Daoy (cell line): ENCODE measurements at regions not wholly inside any gene's neighbourhood (a gene's known extent, or its start where the extent isn't known, plus 50 kb on each side); places are given as distances from the start of the nearest gene placed in this dataset.
"Not testable (repeated sequence)": the region's sequence is repeated elsewhere in the genome, so short reads cannot be mapped to it uniquely, and the experiment has no call there.

Experiments used
- DNase-seq: peaks from one replicate; pipeline ENCODE4 v3.0.0-alpha.2; 2015; ENCODE audit warnings: low read depth

- DNase-seq = no peak
These were observed 849.8 kb upstream of the SORCS1 start for GRCh38 chr10:108014145-108014901.

DNA sequence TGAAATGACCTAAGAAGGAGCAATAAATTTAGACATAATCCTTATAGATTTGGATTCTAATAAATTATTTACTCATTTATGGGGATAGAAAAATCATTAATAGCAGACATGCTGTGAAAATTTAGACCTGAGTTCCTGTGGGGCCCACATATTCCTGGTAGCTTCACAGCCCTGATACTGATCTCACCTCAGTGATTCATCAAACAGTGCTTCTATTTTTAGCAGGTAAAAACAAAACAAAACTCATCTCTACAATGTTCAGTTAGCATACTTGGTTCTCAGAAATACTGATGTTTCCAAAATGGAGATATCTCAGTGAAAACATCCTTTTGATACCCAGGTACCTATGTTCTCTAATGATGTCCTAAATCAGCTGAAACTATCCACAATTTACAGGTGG is 841.1 kb upstream of the SORCS1 start:
- DNase-seq = no peak

DNA sequence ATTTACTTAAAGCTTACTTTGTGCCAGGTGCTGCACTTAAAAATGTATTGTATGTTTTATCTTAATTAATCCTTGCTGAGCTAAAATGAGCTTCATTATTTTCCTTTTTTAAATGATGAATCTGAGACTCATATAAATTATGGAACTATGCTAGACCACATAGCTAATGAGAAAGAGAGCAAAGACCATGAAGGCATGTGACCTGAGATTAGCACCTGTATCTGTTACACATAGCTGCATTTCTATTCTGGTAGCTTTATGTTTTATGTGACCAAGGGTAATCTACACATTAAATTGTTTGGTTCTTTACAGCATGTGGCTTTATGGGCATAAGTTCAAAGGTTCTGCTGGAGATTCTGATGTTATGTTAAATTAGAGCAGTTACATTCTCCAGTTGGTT is 839.1 kb upstream of the SORCS1 start:
- DNase-seq = no peak

DNA sequence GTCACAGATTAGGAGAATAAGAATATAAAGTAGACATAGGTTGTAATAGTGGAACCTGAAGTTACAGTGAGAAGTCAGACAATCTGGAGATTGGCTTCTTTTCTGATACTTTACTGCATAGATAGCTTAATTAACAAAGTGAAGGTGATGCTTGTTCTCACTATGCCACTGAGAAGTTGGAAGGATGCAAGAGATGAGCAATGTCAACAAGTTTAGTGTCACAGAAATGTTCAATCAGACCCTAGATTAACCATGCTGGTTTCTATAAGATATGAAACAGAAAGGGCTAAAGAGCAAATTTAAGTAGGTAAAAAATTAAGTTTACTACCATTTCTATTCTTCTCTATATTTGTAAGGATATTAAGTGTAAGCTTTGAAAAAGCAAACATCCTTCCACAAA is 838.6 kb upstream of the SORCS1 start:
- no peak for DNase-seq

GRCh38 chr10:108000365-108000764 is 835.9 kb upstream of the SORCS1 start:
- DNase-seq = no peak

- no peak for DNase-seq
These were observed 830.2 kb upstream of the SORCS1 start for GRCh38 chr10:107994621-107995270.

GRCh38 chr10:107986571-107986970 is 822.1 kb upstream of the SORCS1 start:
- no peak for DNase-seq

DNA sequence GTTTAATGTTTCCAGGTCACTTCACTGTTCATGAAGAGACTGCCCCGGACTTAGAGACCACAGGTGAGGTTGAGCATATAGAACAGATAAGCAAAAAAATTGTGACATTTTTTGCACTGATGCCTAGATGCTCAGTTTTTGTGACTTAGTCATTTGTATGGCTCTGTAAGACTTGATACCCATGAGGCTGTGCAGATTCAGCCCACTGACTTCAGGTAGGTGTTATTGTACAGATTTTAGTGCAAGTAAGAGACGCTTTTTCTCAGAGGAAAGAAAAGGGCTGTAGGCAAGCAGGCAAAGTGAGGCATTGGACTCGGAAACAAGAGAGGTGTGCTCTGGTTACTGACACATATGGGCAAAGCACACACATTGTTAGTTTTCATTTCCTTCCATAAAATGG is 820.1 kb upstream of the SORCS1 start:
- DNase-seq = no peak

DNA sequence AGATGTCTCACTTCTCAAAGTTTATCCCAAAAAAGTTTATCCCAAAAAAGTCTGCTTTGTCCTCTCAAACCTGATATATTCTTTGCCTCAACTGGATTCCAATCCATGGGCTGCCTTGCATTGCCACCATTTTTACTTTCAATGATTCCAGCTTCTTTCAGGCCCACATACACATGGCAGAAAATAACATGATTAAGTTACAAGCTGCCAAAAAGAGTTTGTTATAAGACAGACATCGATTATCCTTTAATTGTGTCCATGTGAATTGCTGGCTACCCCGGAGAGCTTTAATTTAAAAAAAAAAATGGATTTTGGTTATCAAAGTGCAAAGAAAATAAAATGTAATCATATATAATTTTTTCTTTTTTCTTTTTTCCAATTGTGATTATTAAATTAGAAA is 819.6 kb upstream of the SORCS1 start:
- DNase-seq = no peak

GRCh38 chr10:107978455-107978854 is 813.9 kb upstream of the SORCS1 start:
- DNase-seq = no peak

GRCh38 chr10:107971973-107972372 is 807.5 kb upstream of the SORCS1 start:
- DNase-seq = no peak

DNA sequence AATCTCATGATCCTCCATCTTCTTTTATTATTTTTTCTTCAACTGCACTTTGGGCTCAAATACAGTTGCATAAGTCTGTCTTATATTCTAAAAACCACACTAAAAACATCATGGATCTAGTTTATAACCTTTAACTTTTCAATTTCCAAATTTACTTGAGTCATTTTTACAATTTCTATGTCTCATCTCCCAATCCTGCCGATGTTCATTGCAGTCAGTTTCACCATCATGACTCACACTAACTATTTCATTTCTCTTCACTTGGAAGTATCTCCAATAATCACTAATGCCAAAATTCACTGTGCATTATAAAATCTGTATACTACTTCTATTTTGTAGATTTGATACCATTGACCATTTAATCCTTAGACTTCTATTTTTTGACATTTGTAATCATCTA is 806.9 kb upstream of the SORCS1 start:
- DNase-seq = no peak

DNA sequence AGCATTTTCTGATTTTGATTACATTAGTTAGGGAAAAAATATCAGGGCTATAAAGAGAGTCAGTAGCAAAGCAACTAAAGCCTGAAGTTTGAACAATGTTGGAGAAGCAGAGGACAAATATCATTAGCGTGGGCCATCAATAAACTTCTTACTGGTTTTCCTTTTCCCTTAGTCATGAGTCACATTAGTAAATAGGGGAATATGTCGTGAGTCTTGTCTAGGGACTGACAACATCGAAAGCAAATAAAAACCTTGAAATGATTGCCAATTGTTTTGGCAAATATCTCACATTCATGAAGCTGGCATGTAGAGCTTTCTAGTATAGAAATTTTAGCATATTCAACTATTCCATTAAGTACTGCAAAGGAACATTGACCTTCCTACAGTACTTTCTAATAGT is 806.0 kb upstream of the SORCS1 start:
- DNase-seq = no peak

GRCh38 chr10:107969936-107970335 is 805.4 kb upstream of the SORCS1 start:
- DNase-seq = no peak

- DNase-seq = no peak
These were observed 802.3 kb upstream of the SORCS1 start for GRCh38 chr10:107966826-107967225.

DNA sequence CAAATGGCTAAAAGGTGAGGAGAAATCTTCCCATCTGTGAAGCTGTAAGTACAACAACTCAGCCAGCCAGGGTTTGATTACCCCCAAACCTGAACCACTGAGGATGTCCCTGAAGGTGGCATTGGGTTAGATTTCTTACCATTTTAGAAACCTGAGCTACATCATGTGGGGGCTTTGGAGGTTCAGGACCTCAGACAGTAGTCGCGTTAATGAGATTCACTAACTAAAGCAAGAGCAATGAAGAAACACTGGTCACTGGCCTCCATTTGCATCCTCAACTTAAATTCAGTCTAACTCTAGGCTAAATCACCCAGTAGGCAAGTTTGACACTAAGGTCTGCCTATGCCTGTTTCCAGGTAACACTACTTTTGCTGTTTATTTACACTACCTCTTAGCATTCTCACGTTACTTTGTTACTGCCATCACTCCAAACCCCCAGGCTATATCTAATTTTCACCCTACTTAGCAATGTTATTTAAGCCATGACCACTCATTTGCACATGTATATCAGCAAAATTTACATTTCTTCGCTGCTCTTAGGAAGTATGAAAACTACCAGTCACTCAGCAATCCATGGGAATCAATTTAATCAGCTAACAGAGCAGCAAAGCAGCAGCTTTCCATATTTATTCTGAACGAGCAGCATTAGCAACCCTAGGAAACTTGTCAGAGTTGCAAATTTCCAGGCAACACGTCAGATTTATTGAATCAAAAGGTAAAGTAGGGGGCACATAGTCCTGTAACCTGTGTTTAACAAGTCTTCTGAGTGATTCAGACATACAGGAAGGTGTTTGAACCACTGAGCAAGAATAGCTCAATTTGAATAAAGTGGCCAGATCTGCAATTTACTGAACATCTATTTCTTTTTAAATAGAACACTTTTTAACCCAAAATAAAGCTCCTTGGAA is 788.4 kb upstream of the SORCS1 start:
- no peak for DNase-seq

- not testable (repeated sequence) for DNase-seq
These were observed 786.0 kb upstream of the SORCS1 start for GRCh38 chr10:107950411-107951062.

GRCh38 chr10:107942826-107943225 is 778.3 kb upstream of the SORCS1 start:
- no peak for DNase-seq

GRCh38 chr10:107933076-107933475 is 768.6 kb upstream of the SORCS1 start:
- DNase-seq = no peak

GRCh38 chr10:107931808-107932207 is 767.3 kb upstream of the SORCS1 start:
- no peak for DNase-seq

- DNase-seq = no peak
These were observed 765.5 kb upstream of the SORCS1 start for GRCh38 chr10:107930037-107930436.

- DNase-seq = no peak
These were observed 760.0 kb upstream of the SORCS1 start for GRCh38 chr10:107924458-107924857.
